ENCODE measurements at regions not wholly inside any gene's neighbourhood (a gene's known extent, or its start where the extent isn't known, plus 50 kb on each side); places are given as distances from the start of the nearest gene placed in this dataset.
"Not testable (repeated sequence)": the region's sequence is repeated elsewhere in the genome, so short reads cannot be mapped to it uniquely, and the experiment has no call there.

DNA sequence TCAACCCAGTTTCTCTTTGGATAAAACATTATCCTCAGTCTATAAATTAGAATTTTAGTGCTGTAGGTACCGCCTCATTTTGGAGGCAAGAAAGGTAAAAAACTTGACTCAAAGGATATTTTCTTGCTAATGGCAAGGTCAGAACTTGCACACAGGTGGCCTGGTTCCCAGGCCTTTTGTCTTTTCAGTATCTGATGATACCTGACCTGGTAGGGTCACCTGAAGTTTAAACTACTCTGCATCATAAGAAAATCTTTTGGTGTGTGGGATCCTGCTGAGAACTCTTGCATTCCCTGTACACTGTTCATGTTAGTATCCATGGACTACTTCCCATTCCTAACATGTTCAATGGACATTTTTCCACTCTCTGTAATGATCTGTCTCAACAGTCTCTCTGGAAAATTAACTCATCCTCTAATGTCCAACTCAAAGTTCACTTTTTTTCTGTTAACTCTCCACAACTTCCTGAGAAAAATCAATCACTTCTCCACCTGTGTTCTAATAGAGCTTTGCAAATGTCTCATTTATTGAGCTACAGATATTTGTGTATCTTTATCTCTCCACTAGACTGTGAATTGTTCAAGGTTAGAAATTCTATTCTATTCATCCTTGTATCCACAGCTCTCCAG is 317.1 kb upstream of the SOX9 start:
- intact Hi-C loops (cut with micrococcal nuclease), result no loop called here
- no peak overlapping the region for H3K4me3 Mint-ChIP-seq
- no peak overlapping the region for H3K27ac ChIP-seq (ENCODE audit: low read length in 2 of 2)
- no peak overlapping the region for H3K4me2 ChIP-seq (replicated peaks; ENCODE audit: low read depth, low read length, poor library complexity, severe bottlenecking)
- WGBS (ENCODE audit: insufficient coverage), result no CpG with 5 or more reads among the region's 1 CpG
- no peak overlapping the region for H3K9ac ChIP-seq (ENCODE audit: low read length)
- H4K20me1 ChIP-seq (ENCODE audit: control insufficient read depth, insufficient read depth, low read length, poor library complexity, severe bottlenecking), result no peaks in the 10 kb centered on the region
- no peaks in the 10 kb centered on the region for H3K9me3 Mint-ChIP-seq (ENCODE audit: insufficient read depth)
- H2AFZ ChIP-seq (ENCODE audit: insufficient read depth, low read depth, low read length, poor library complexity, severe bottlenecking), result no peak overlapping the region
- no peaks in the 10 kb centered on the region for H3K27me3 ChIP-seq (replicated peaks in 1 of 4; ENCODE audit: control extremely low read depth in 1 of 4, control insufficient read depth in 3 of 4, insufficient read depth in 4 of 4, low read length in 3 of 4)
- no peak overlapping the region for H3K4me3 ChIP-seq (ENCODE audit: control extremely low read depth in 1 of 5, extremely low read depth in 1 of 5, insufficient read depth in 1 of 5, low read depth in 2 of 5, low read length in 4 of 5)
- ATAC-seq (ENCODE audit: low read depth), result no peak
- no peaks in the 10 kb centered on the region for H3K36me3 ChIP-seq (replicated peaks in 1 of 2; ENCODE audit: control extremely low read depth in 1 of 2, control insufficient read depth in 1 of 2, extremely low read depth in 1 of 2, insufficient read depth in 2 of 2, low read length in 1 of 2)
- no peaks in the 10 kb centered on the region for H3K4me1 ChIP-seq (ENCODE audit: control insufficient read depth in 2 of 2, insufficient read depth in 2 of 2, low read length in 2 of 2)
- H3K79me2 ChIP-seq (ENCODE audit: control insufficient read depth, insufficient read depth, low read length), result no peaks in the 10 kb centered on the region
- peaks cover 0 to 11% (median 0%) of the 10 kb centered on the region in 3 donors for H3K9me3 ChIP-seq (ENCODE audit: control extremely low read depth in 1 of 3, control insufficient read depth in 2 of 3, insufficient read depth in 1 of 3, low read length in 2 of 3)
- ChIA-PET POLR2A (no interaction called here), CTCF (no interaction called here)
- no peaks in the 10 kb centered on the region for H3K27me3 Mint-ChIP-seq
- TF ChIP-seq, protein P1, sequence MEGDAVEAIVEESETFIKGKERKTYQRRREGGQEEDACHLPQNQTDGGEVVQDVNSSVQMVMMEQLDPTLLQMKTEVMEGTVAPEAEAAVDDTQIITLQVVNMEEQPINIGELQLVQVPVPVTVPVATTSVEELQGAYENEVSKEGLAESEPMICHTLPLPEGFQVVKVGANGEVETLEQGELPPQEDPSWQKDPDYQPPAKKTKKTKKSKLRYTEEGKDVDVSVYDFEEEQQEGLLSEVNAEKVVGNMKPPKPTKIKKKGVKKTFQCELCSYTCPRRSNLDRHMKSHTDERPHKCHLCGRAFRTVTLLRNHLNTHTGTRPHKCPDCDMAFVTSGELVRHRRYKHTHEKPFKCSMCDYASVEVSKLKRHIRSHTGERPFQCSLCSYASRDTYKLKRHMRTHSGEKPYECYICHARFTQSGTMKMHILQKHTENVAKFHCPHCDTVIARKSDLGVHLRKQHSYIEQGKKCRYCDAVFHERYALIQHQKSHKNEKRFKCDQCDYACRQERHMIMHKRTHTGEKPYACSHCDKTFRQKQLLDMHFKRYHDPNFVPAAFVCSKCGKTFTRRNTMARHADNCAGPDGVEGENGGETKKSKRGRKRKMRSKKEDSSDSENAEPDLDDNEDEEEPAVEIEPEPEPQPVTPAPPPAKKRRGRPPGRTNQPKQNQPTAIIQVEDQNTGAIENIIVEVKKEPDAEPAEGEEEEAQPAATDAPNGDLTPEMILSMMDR (IDR thresholded peaks at IDR 0.05), result no peak
- TF ChIP-seq EZH2 (IDR thresholded peaks at IDR 0.05; ENCODE audit: borderline replicate concordance, insufficient read depth, low read depth, low read length, poor library complexity, severe bottlenecking), result no peak
- DNase-seq, result no peak
- no peaks in the 10 kb centered on the region for H3K4me1 Mint-ChIP-seq
- no peak overlapping the region for H3K27ac Mint-ChIP-seq

DNA sequence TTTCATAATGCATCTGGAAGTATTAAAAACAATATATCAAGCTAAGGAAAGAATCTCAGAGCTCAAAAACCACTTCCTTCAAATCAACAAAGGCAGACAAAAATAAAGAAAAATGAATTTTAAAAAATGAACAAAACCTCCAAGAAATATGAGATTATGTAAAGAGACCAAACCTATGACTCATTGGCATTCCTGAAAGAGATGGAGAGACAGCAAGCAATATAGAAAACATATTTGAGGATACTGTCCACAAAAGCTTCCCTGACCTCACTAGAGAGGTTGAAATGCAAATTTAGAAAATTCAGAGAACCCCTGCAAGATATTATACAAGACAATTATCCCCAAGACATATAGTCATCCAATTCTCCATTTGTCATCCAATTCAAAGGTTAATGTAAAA is 311.3 kb upstream of the SOX9 start:
- peaks cover 0 to 13% (median 0%) of the 10 kb centered on the region in 3 donors for H3K9me3 ChIP-seq (ENCODE audit: control extremely low read depth in 1 of 3, control insufficient read depth in 2 of 3, insufficient read depth in 1 of 3, low read length in 2 of 3)
- no peak overlapping the region for H2AFZ ChIP-seq (ENCODE audit: insufficient read depth, low read depth, low read length, poor library complexity, severe bottlenecking)
- Mint-ChIP-seq H3K9me3 (ENCODE audit: insufficient read depth) (peaks cover 4% of the 10 kb centered on the region), H3K27me3 (no peaks in the 10 kb centered on the region), H3K27ac (no peak overlapping the region), H3K4me1 (no peaks in the 10 kb centered on the region), H3K4me3 (no peak overlapping the region)
- H3K4me1 ChIP-seq (ENCODE audit: control insufficient read depth in 2 of 2, insufficient read depth in 2 of 2, low read length in 2 of 2), result no peaks in the 10 kb centered on the region
- ChIA-PET POLR2A (no interaction called here), CTCF (no interaction called here)
- TF ChIP-seq EZH2 (IDR thresholded peaks at IDR 0.05; ENCODE audit: borderline replicate concordance, insufficient read depth, low read depth, low read length, poor library complexity, severe bottlenecking), result no peak
- TF ChIP-seq, protein P1 (IDR thresholded peaks at IDR 0.05), result no peak
- no peaks in the 10 kb centered on the region for H4K20me1 ChIP-seq (ENCODE audit: control insufficient read depth, insufficient read depth, low read length, poor library complexity, severe bottlenecking)
- ATAC-seq (ENCODE audit: low read depth) (no peak), DNase-seq (no peak)
- no peak overlapping the region for H3K4me2 ChIP-seq (replicated peaks; ENCODE audit: low read depth, low read length, poor library complexity, severe bottlenecking)
- H3K79me2 ChIP-seq (ENCODE audit: control insufficient read depth, insufficient read depth, low read length), result no peaks in the 10 kb centered on the region
- no peak overlapping the region for H3K27ac ChIP-seq (ENCODE audit: low read length in 2 of 2)
- intact Hi-C loops (cut with micrococcal nuclease), result no loop called here
- no peak overlapping the region for H3K9ac ChIP-seq (ENCODE audit: low read length)
- no peaks in the 10 kb centered on the region for H3K36me3 ChIP-seq (replicated peaks in 1 of 2; ENCODE audit: control extremely low read depth in 1 of 2, control insufficient read depth in 1 of 2, extremely low read depth in 1 of 2, insufficient read depth in 2 of 2, low read length in 1 of 2)
- H3K4me3 ChIP-seq (ENCODE audit: control extremely low read depth in 1 of 5, extremely low read depth in 1 of 5, insufficient read depth in 1 of 5, low read depth in 2 of 5, low read length in 4 of 5), result no peak overlapping the region
- H3K27me3 ChIP-seq (replicated peaks in 1 of 4; ENCODE audit: control extremely low read depth in 1 of 4, control insufficient read depth in 3 of 4, insufficient read depth in 4 of 4, low read length in 3 of 4), result no peaks in the 10 kb centered on the region

DNA sequence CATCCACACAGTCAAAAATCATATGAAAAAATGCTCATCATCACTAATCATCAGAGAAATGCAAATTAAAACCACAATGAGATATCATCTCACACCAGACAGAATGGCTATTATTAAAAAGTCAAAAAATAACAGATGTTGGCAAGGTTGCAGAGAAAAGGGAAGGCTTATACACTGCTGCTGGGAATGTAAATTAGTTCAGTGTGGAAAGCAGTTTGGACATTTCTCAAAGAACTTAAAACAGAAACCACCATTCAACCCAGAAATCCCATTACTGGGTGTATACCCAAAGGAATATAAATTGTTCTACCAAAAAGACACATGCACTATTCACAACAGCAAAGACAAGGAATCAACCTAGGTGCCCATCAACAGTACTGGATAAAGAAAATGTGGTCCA is 307.0 kb upstream of the SOX9 start:
- H3K4me3 Mint-ChIP-seq; H3K79me2 ChIP-seq (ENCODE audit: control insufficient read depth, insufficient read depth, low read length); POLR2A ChIA-PET; H3K4me3 ChIP-seq (ENCODE audit: control extremely low read depth in 1 of 5, extremely low read depth in 1 of 5, insufficient read depth in 1 of 5, low read depth in 2 of 5, low read length in 4 of 5); H3K4me1 Mint-ChIP-seq; H3K4me2 ChIP-seq (replicated peaks; ENCODE audit: low read depth, low read length, poor library complexity, severe bottlenecking); ATAC-seq (ENCODE audit: low read depth); CTCF ChIA-PET; H3K4me1 ChIP-seq (ENCODE audit: control insufficient read depth in 2 of 2, insufficient read depth in 2 of 2, low read length in 2 of 2); H2AFZ ChIP-seq (ENCODE audit: insufficient read depth, low read depth, low read length, poor library complexity, severe bottlenecking); H3K36me3 ChIP-seq (replicated peaks in 1 of 2; ENCODE audit: control extremely low read depth in 1 of 2, control insufficient read depth in 1 of 2, extremely low read depth in 1 of 2, insufficient read depth in 2 of 2, low read length in 1 of 2); H3K27ac ChIP-seq (ENCODE audit: low read length in 2 of 2); H4K20me1 ChIP-seq (ENCODE audit: control insufficient read depth, insufficient read depth, low read length, poor library complexity, severe bottlenecking); H3K27me3 Mint-ChIP-seq; H3K9me3 Mint-ChIP-seq (ENCODE audit: insufficient read depth); H3K27me3 ChIP-seq (replicated peaks in 1 of 4; ENCODE audit: control extremely low read depth in 1 of 4, control insufficient read depth in 3 of 4, insufficient read depth in 4 of 4, low read length in 3 of 4); H3K9me3 ChIP-seq (ENCODE audit: control extremely low read depth in 1 of 3, control insufficient read depth in 2 of 3, insufficient read depth in 1 of 3, low read length in 2 of 3); DNase-seq; H3K27ac Mint-ChIP-seq; intact Hi-C loops (cut with micrococcal nuclease); H3K9ac ChIP-seq (ENCODE audit: low read length): not testable (repeated sequence)

All from B cell (primary cell).